Psoas muscle (tissue), 7 donors: ENCODE measurements at regions not wholly inside any gene's neighbourhood (a gene's known extent, or its start where the extent isn't known, plus 50 kb on each side); places are given as distances from the start of the nearest gene placed in this dataset.

Experiments used
- ATAC-seq, 4 donors: fragments of 200-7000 bp; cut with Tn5 transposase; one replicate each; pipeline ENCODE4 v1.9.1; 2020; ENCODE audit warnings: moderate library complexity in 3 of 4, mild to moderate bottlenecking in 2 of 4
- DNase-seq, 2 donors: peaks; one replicate each; pipeline ENCODE4 v3.0.0-alpha.2; 2020
- H3K27ac ChIP-seq: fragments of 200-600 bp; one replicate; pipeline ENCODE4 v1.8.0; 2022
- H3K27me3 ChIP-seq, 3 donors: fragments of 200-600 bp in 1 of 3; one replicate each; pipeline versions ENCODE4 v1.6.1 to v1.8.0; 2013 to 2022; ENCODE audit warnings: low read length in 2 of 3, mild to moderate bottlenecking in 2 of 3, moderate library complexity in 1 of 3; ENCODE audit not compliant: insufficient read depth in 3 of 3
- H3K36me3 ChIP-seq, 2 donors: fragments of 200-600 bp in 1 of 2; one replicate each; pipeline versions ENCODE4 v1.6.1 to v1.8.0; 2013 to 2022; ENCODE audit warnings: low read depth in 1 of 2, mild to moderate bottlenecking in 1 of 2, moderate library complexity in 1 of 2; ENCODE audit not compliant: insufficient read depth in 1 of 2
- H3K4me1 ChIP-seq: fragments of 200-600 bp; one replicate; pipeline ENCODE4 v1.8.0; 2022
- H3K4me3 ChIP-seq: fragments of 200-600 bp; one replicate; pipeline ENCODE4 v1.8.0; 2022; ENCODE audit warnings: mild to moderate bottlenecking
- H3K9me3 ChIP-seq: fragments of 200-600 bp; one replicate; pipeline ENCODE4 v1.8.0; 2022
- WGBS, 3 donors: extraction: QIAGEN DNeasy Blood & Tissue Kit; methylation state at CpG; one replicate each; pipeline versions ENCODE4 v1.1.6 to v1.1.7; 2013; 5-methylcytosine and 5-hydroxymethylcytosine counted together
- intact Hi-C, 2 donors: fragments of 100-400 bp; cut with DNase I; formaldehyde crosslinking; loops; one replicate each; pipeline versions ENCODE4 v1.11.0 to v1.14.2; 2022
- TF ChIP-seq, protein P1 (sequence below): fragments of 200-600 bp; IDR thresholded peaks from one replicate; pipeline ENCODE4 v1.8.0; 2022; ENCODE audit warnings: antibody characterized with exemption
- donor health status: healthy with polysubstance abuse.
- donor health status: DM: no; HTN: no; CAD: no; lungs with moderate emphysema.
- donor health status: Bipolar disorder and iron deficiency.
- donor health status: healthy.
- donor health status: DM: yes; HTN: yes; CAD: no.
- donor health status: DM: no; HTN: no; CAD: no.
- donor health status: DM: yes; HTN: yes; CAD: no.

- 51 to 54% (median 51%) methylated on average over 3 of the region's 3 CpGs for WGBS, 3 donors
- H3K9me3 ChIP-seq, result no peaks in the 10 kb centered on the region
- H3K27ac ChIP-seq, result no peak overlapping the region
- DNase-seq, result no peak
- peaks cover 0 to 2% (median 0%) of the 10 kb centered on the region in 3 donors for H3K27me3 ChIP-seq
- intact Hi-C loops, result no loop called here
- TF ChIP-seq, protein P1, sequence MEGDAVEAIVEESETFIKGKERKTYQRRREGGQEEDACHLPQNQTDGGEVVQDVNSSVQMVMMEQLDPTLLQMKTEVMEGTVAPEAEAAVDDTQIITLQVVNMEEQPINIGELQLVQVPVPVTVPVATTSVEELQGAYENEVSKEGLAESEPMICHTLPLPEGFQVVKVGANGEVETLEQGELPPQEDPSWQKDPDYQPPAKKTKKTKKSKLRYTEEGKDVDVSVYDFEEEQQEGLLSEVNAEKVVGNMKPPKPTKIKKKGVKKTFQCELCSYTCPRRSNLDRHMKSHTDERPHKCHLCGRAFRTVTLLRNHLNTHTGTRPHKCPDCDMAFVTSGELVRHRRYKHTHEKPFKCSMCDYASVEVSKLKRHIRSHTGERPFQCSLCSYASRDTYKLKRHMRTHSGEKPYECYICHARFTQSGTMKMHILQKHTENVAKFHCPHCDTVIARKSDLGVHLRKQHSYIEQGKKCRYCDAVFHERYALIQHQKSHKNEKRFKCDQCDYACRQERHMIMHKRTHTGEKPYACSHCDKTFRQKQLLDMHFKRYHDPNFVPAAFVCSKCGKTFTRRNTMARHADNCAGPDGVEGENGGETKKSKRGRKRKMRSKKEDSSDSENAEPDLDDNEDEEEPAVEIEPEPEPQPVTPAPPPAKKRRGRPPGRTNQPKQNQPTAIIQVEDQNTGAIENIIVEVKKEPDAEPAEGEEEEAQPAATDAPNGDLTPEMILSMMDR, result no peak
- no peaks in the 10 kb centered on the region for H3K4me1 ChIP-seq
- no peak for ATAC-seq
- H3K4me3 ChIP-seq, result no peak overlapping the region
- no peaks in the 10 kb centered on the region for H3K36me3 ChIP-seq
Observed at GRCh38 chr5:168159425-168159824, 132.0 kb upstream of the WWC1 start.

DNA sequence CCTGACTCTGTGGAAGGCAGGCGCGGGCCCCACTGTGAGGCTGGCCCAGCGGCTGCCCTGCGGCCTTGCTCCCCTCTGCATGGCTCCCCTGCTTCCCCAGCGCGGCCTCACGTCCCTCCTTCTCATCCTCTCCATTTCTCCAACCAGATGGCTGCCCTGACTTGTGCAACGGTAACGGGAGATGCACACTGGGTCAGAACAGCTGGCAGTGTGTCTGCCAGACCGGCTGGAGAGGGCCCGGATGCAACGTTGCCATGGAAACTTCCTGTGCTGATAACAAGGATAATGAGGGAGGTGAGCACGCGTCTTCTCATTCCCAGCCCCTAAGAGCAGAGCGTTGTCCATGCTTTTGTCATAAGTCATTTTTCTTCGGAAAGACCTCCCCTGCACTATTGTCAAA, 129.0 kb upstream of the WWC1 start:
- no peak for ATAC-seq
- DNase-seq, result no peak
- WGBS, 3 donors, result 26 to 39% (median 34%) methylated on average over 16 of the region's 16 CpGs
- Histone ChIP-seq H3K36me3 (no peaks in the 10 kb centered on the region), H3K4me1 (no peaks in the 10 kb centered on the region), H3K27ac (no peak overlapping the region), H3K27me3 (peaks cover 0 to 2% (median 0%) of the 10 kb centered on the region in 3 donors), H3K4me3 (no peak overlapping the region), H3K9me3 (no peaks in the 10 kb centered on the region)
- TF ChIP-seq, protein P1, result no peak
- intact Hi-C loops, result no loop called here

DNA sequence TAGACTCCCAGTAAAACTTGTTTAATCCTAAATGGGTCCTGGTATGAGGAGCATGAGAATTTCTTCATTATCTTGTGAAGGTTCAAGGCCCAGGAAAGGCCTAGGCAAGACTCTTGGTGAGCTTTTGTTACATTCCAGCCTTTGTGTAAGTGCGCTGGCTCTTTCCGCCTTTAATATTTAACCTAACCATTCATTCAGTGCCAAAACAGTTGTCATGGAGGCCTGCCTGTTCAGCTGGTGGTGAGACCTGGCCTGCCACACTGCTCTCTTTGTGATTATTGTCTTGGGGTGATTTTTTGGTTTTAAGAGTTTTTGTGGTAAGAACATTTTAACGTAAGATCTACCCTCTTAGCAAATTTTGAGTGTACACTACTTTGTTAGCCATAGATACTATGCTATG, 127.5 kb upstream of the WWC1 start:
- intact Hi-C loops, result no loop called here

GRCh38 chr5:168165221-168165914, 126.1 kb upstream of the WWC1 start:
- Histone ChIP-seq H3K27me3 (peaks cover 0 to 2% (median 0%) of the 10 kb centered on the region in 3 donors), H3K27ac (no peak overlapping the region), H3K4me1 (no peaks in the 10 kb centered on the region), H3K9me3 (no peaks in the 10 kb centered on the region), H3K4me3 (no peak overlapping the region), H3K36me3 (no peaks in the 10 kb centered on the region)
- WGBS, 3 donors, result 10 to 15% (median 13%) methylated on average over 9 of the region's 9 CpGs
- intact Hi-C loops, result no loop called here
- DNase-seq (no peak), ATAC-seq (no peak)
- TF ChIP-seq, protein P1, result no peak

More for the DNA sequence above, 127.5 kb upstream of the WWC1 start:
- WGBS, 3 donors, result 49 to 87% (median 52%) methylated on average over 3 of the region's 3 CpGs
- DNase-seq, result no peak
- ATAC-seq, result no peak
- H3K36me3 ChIP-seq, result no peaks in the 10 kb centered on the region
- TF ChIP-seq, protein P1, result no peak
- no peak overlapping the region for H3K27ac ChIP-seq
- no peaks in the 10 kb centered on the region for H3K9me3 ChIP-seq
- no peak overlapping the region for H3K4me3 ChIP-seq
- no peaks in the 10 kb centered on the region for H3K4me1 ChIP-seq
- H3K27me3 ChIP-seq, result peaks cover 0 to 2% (median 0%) of the 10 kb centered on the region in 3 donors

- Histone ChIP-seq H3K27me3 (peaks cover 0 to 2% (median 0%) of the 10 kb centered on the region in 3 donors), H3K27ac (no peak overlapping the region)
- intact Hi-C loops, result no loop called here
Observed at GRCh38 chr5:168165977-168166376, 125.5 kb upstream of the WWC1 start.

More at GRCh38 chr5:168165977-168166376, 125.5 kb upstream of the WWC1 start:
- DNase-seq, result no peak
- Histone ChIP-seq H3K4me1 (no peaks in the 10 kb centered on the region), H3K9me3 (no peaks in the 10 kb centered on the region), H3K4me3 (no peak overlapping the region), H3K36me3 (no peaks in the 10 kb centered on the region)
- no peak for ATAC-seq
- TF ChIP-seq, protein P1, result no peak
- WGBS, 3 donors, result 15 to 22% (median 16%) methylated on average over 5 of the region's 5 CpGs
